HepG2 (cell line): ENCODE measurements at regions not wholly inside any gene's neighbourhood (a gene's known extent, or its start where the extent isn't known, plus 50 kb on each side); places are given as distances from the start of the nearest gene placed in this dataset.

Experiments
- CREB1 ChIP-seq, 2 experiments: fragments of 450-650 bp in 1 of 2; IDR thresholded peaks; 2 replicates each; pipeline ENCODE4 v1.6.1; 2016 to 2017; ENCODE audit warnings: control low read depth in 1 of 2, mild to moderate bottlenecking in 1 of 2, missing compliant biosample characterization in 1 of 2, missing genetic modification characterization in 1 of 2
- NFE2 ChIP-seq: sonication (generic); formaldehyde crosslinking; IDR thresholded peaks from 2 replicates; pipeline ENCODE4 v1.4.0; 2020; ENCODE audit warnings: missing genetic modification reagents
- POLR2A ChIP-seq, 2 experiments: IDR thresholded peaks; 2 replicates each; pipeline ENCODE4 v1.6.1; 2011; ENCODE audit warnings: low read depth in 2 of 2, low read length in 2 of 2, mild to moderate bottlenecking in 1 of 2, moderate library complexity in 1 of 2; ENCODE audit not compliant: insufficient read depth in 1 of 2
- SSRP1 ChIP-seq: IDR thresholded peaks from 2 replicates; pipeline ENCODE4 v1.6.1; 2016; ENCODE audit warnings: control low read depth
- TAF1 ChIP-seq: sonication (generic); formaldehyde crosslinking; IDR thresholded peaks from 2 replicates; pipeline ENCODE4 v1.4.0; 2020; ENCODE audit warnings: missing genetic modification reagents
- TF ChIP-seq, protein P1 (sequence below): sonication (generic); formaldehyde crosslinking; IDR thresholded peaks from 2 replicates; pipeline ENCODE4 v1.9.0; 2021; ENCODE audit warnings: missing genetic modification reagents, borderline replicate concordance
- TF ChIP-seq, protein P2 (sequence below): IDR thresholded peaks from 2 replicates; pipeline ENCODE4 v1.6.1; 2012; ENCODE audit warnings: inconsistent platforms

DNA sequence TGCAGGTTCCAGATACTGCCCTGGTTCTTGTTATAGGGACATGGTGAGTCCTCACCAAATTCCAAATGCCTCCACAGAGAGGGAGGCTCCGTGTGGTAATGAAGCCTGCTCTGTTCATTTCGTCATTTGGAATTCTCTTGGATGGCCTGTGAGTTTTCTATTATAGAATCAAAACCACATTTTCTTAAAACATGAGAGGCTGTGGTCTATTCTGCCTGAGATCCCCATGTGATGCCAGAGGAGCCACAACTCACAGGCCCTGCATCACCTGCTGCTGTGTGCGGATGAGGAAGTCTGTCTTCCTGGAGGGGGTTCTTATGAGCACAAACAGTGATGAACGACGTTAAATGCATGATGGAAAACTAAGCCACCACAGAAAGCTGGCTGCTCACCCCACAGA is 264.4 kb downstream of the UQCRFS1 start:
- no peak for TF ChIP-seq POLR2A (IDR thresholded peaks at IDR 0.05; ENCODE audit: insufficient read depth in 1 of 2, low read depth in 2 of 2, low read length in 2 of 2)
- TF ChIP-seq CREB1 (IDR thresholded peaks at IDR 0.05): no peak
- no peak for TF ChIP-seq CREB1 (CRISPR knock-in tag; IDR thresholded peaks at IDR 0.05)
- TF ChIP-seq, protein P1, sequence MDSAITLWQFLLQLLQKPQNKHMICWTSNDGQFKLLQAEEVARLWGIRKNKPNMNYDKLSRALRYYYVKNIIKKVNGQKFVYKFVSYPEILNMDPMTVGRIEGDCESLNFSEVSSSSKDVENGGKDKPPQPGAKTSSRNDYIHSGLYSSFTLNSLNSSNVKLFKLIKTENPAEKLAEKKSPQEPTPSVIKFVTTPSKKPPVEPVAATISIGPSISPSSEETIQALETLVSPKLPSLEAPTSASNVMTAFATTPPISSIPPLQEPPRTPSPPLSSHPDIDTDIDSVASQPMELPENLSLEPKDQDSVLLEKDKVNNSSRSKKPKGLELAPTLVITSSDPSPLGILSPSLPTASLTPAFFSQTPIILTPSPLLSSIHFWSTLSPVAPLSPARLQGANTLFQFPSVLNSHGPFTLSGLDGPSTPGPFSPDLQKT (CRISPR knock-in tag): no peak
- no peak for TF ChIP-seq TAF1
- TF ChIP-seq NFE2: no peak
- no peak for TF ChIP-seq SSRP1 (CRISPR knock-in tag)
- TF ChIP-seq, protein P2, sequence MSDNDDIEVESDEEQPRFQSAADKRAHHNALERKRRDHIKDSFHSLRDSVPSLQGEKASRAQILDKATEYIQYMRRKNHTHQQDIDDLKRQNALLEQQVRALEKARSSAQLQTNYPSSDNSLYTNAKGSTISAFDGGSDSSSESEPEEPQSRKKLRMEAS: no peak
